B cell (primary cell): ENCODE measurements at regions not wholly inside any gene's neighbourhood (a gene's known extent, or its start where the extent isn't known, plus 50 kb on each side); places are given as distances from the start of the nearest gene placed in this dataset.

Experiments used
- ATAC-seq: fragments of 200-7000 bp; cut with Tn5 transposase; one replicate; pipeline ENCODE4 v1.10.0; 2021; ENCODE audit warnings: low read depth, mild to moderate bottlenecking, moderate number of reproducible peaks, moderate library complexity
- CTCF ChIA-PET: fragments of 350-600 bp; sonication (Branson Sonifier 250); formaldehyde crosslinking; loops from one replicate; lab custom pipeline; 2021; ENCODE audit warnings: antibody characterized with exemption, inconsistent platforms; lab: Charles Lee
- POLR2A ChIA-PET: fragments of 350-600 bp; sonication (Branson Sonifier 250); formaldehyde crosslinking; loops from one replicate; lab custom pipeline; 2021; ENCODE audit warnings: antibody characterized with exemption; lab: Charles Lee
- DNase-seq: peaks from one replicate; pipeline ENCODE4 v3.0.0; 2013
- H2AFZ ChIP-seq: 2 replicates; pipeline ENCODE4 v1.6.1; 2012; ENCODE audit warnings: mild to moderate bottlenecking, low read depth, low read length; ENCODE audit not compliant: insufficient read depth, poor library complexity, severe bottlenecking
- H3K27ac ChIP-seq, 2 donors: 1 replicate in 1 of 2; 2 replicates in 1 of 2; pipeline ENCODE4 v1.5.1; 2012 to 2013; ENCODE audit warnings: low read length in 2 of 2, mild to moderate bottlenecking in 2 of 2, moderate library complexity in 1 of 2
- H3K27me3 ChIP-seq, 4 experiments: fragments of 200-600 bp in 1 of 4; sonication (generic) in 1 of 4; replicated peaks in 1 of 4; 1 replicate in 2 of 4; 2 replicates in 2 of 4; pipeline versions ENCODE4 v1.6.1 to v1.7.0; 2013 to 2016; ENCODE audit warnings: low read length in 3 of 4, mild to moderate bottlenecking in 2 of 4, mixed read lengths in 1 of 4, moderate library complexity in 1 of 4; ENCODE audit not compliant: insufficient read depth in 4 of 4, control insufficient read depth in 3 of 4; ENCODE audit errors: control extremely low read depth in 1 of 4
- H3K36me3 ChIP-seq, 2 experiments: replicated peaks in 1 of 2; 1 replicate in 1 of 2; 2 replicates in 1 of 2; pipeline versions ENCODE4 v1.6.1 to v1.7.1; 2013; ENCODE audit warnings: low read length in 1 of 2; ENCODE audit not compliant: insufficient read depth in 2 of 2, control insufficient read depth in 1 of 2; ENCODE audit errors: control extremely low read depth in 1 of 2, extremely low read depth in 1 of 2
- H3K4me1 ChIP-seq, 2 donors: fragments of 200-600 bp in 1 of 2; sonication (generic) in 1 of 2; 1 replicate in 1 of 2; 2 replicates in 1 of 2; pipeline versions ENCODE4 v1.5.1 to v1.6.1; 2013 to 2017; ENCODE audit warnings: low read length in 2 of 2; ENCODE audit not compliant: control insufficient read depth in 2 of 2, insufficient read depth in 2 of 2
- H3K4me2 ChIP-seq: replicated peaks from 2 replicates; pipeline ENCODE3; 2012; ENCODE audit warnings: mild to moderate bottlenecking, low read depth, low read length; ENCODE audit not compliant: poor library complexity, severe bottlenecking
- H3K4me3 ChIP-seq, 5 experiments: fragments of 200-600 bp in 1 of 5; sonication (generic) in 1 of 5; 1 replicate in 3 of 5; 2 replicates in 2 of 5; pipeline versions ENCODE4 v1.5.1 to v1.7.0; 2011 to 2016; ENCODE audit warnings: low read length in 4 of 5, mild to moderate bottlenecking in 4 of 5, low read depth in 2 of 5, control low read depth in 1 of 5, moderate library complexity in 1 of 5; ENCODE audit not compliant: insufficient read depth in 1 of 5; ENCODE audit errors: control extremely low read depth in 1 of 5, extremely low read depth in 1 of 5
- H3K79me2 ChIP-seq: fragments of 200-600 bp; sonication (generic); one replicate; pipeline ENCODE4 v1.6.0; 2016; ENCODE audit warnings: low read length; ENCODE audit not compliant: control insufficient read depth, insufficient read depth
- H3K9ac ChIP-seq: fragments of 200-600 bp; sonication (generic); 2 replicates; pipeline ENCODE4 v1.6.1; 2017; ENCODE audit warnings: mild to moderate bottlenecking, low read length, moderate library complexity
- H3K9me3 ChIP-seq, 3 donors: one replicate each; pipeline versions ENCODE4 v1.6.1 to v1.7.1; 2013; ENCODE audit warnings: low read length in 2 of 3; ENCODE audit not compliant: control insufficient read depth in 2 of 3, insufficient read depth in 1 of 3; ENCODE audit errors: control extremely low read depth in 1 of 3
- H4K20me1 ChIP-seq: 2 replicates; pipeline ENCODE4 v1.6.0; 2012; ENCODE audit warnings: mild to moderate bottlenecking, low read length; ENCODE audit not compliant: insufficient read depth, control insufficient read depth, poor library complexity, severe bottlenecking
- H3K27ac Mint-ChIP-seq: one replicate; pipeline ENCODE4 v1.8.0; 2021; ENCODE audit warnings: mixed read lengths
- H3K27me3 Mint-ChIP-seq: one replicate; pipeline ENCODE4 v1.8.0; 2021; ENCODE audit warnings: mixed read lengths
- H3K4me1 Mint-ChIP-seq: one replicate; pipeline ENCODE4 v1.8.0; 2021; ENCODE audit warnings: mixed read lengths
- H3K4me3 Mint-ChIP-seq: one replicate; pipeline ENCODE4 v1.8.0; 2021; ENCODE audit warnings: mixed read lengths
- H3K9me3 Mint-ChIP-seq: one replicate; pipeline ENCODE4 v1.8.0; 2022; ENCODE audit warnings: mixed read lengths; ENCODE audit not compliant: insufficient read depth
- EZH2 ChIP-seq: IDR thresholded peaks from 2 replicates; pipeline ENCODE4 v1.6.1; 2012; ENCODE audit warnings: borderline replicate concordance, low read depth, mild to moderate bottlenecking, moderate library complexity, low read length; ENCODE audit not compliant: insufficient read depth, poor library complexity, severe bottlenecking
- whole genome bisulfite sequencing: methylation state at CpG from one replicate; pipeline ENCODE4 v1.1.5; 2013; ENCODE audit warnings: missing lambda C conversion rate; ENCODE audit not compliant: insufficient coverage; 5-methylcytosine and 5-hydroxymethylcytosine counted together
- intact Hi-C: fragments of 100-400 bp; cut with micrococcal nuclease; formaldehyde crosslinking; loops from one replicate; pipeline ENCODE4 v1.10.0; 2022
- TF ChIP-seq, protein P1 (sequence below): fragments of 200-600 bp; IDR thresholded peaks from one replicate; pipeline ENCODE4 v1.8.0; 2022; ENCODE audit warnings: antibody characterized with exemption, mild to moderate bottlenecking

DNA sequence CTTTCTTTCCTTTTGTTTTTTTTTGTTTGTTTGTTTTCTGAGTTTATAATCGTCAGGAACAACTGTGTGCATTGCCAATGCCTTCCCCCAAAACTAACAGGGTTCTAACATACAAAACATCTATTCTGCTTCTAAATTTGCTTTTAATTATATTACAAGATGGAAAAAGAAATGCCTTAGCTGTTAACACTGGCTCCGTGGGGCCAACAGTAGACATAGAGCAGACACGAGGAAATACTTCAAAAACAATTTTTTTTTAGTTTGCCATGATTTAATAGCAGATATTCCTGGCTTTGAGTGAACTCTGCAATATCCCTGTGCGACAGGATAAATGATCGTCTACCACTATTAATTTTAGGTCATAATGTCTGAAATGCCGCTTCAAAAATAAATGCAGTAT is 153.3 kb upstream of the HNRNPA3 start:
- Mint-ChIP-seq H3K27ac (no peak overlapping the region), H3K9me3 (no peaks in the 10 kb centered on the region), H3K4me3 (no peak overlapping the region), H3K4me1 (no peaks in the 10 kb centered on the region), H3K27me3 (peaks cover 9% of the 10 kb centered on the region)
- peaks cover 0 to 3% (median 0%) of the 10 kb centered on the region in 4 experiments for H3K27me3 ChIP-seq
- H3K9me3 ChIP-seq = no peaks in the 10 kb centered on the region
- H3K27ac ChIP-seq = no peak overlapping the region
- TF ChIP-seq EZH2 = no peak
- TF ChIP-seq, protein P1, sequence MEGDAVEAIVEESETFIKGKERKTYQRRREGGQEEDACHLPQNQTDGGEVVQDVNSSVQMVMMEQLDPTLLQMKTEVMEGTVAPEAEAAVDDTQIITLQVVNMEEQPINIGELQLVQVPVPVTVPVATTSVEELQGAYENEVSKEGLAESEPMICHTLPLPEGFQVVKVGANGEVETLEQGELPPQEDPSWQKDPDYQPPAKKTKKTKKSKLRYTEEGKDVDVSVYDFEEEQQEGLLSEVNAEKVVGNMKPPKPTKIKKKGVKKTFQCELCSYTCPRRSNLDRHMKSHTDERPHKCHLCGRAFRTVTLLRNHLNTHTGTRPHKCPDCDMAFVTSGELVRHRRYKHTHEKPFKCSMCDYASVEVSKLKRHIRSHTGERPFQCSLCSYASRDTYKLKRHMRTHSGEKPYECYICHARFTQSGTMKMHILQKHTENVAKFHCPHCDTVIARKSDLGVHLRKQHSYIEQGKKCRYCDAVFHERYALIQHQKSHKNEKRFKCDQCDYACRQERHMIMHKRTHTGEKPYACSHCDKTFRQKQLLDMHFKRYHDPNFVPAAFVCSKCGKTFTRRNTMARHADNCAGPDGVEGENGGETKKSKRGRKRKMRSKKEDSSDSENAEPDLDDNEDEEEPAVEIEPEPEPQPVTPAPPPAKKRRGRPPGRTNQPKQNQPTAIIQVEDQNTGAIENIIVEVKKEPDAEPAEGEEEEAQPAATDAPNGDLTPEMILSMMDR = no peak
- H3K4me2 ChIP-seq = no peak overlapping the region
- no peaks in the 10 kb centered on the region for H3K4me1 ChIP-seq
- no peak overlapping the region for H2AFZ ChIP-seq
- H3K79me2 ChIP-seq = no peaks in the 10 kb centered on the region
- H4K20me1 ChIP-seq = no peaks in the 10 kb centered on the region
- intact Hi-C loops = no loop called here
- no peaks in the 10 kb centered on the region for H3K36me3 ChIP-seq
- ChIA-PET POLR2A (no interaction called here), CTCF (interaction anchor here (0.6 kb wide), 1 partner anchor 222 kb away, joined by 3 read pairs; no protein-coding TSS in a partner anchor)
- no peak overlapping the region for H3K4me3 ChIP-seq
- no CpG with 5 or more reads among the region's 6 CpGs for WGBS
- DNase-seq (no peak), ATAC-seq (no peak)
- no peak overlapping the region for H3K9ac ChIP-seq

DNA sequence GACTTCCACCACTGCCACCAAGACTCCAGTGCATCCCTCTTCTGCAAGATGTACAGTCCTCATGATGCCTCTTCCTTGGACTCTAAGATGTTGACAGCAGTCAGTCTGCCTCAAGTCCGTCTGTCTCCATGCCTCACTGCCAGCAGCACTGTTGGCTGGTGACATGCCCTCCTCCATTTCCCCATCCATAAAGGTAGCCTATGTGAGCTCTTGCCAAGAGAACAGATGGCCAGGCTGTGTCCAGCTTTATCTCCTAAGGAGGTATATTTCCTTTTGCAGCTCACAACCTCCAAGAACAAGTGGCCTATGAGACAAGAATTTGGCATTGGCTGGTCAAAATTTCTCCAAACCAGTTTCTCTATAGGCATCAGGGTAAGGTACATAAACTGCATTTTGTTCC is 149.3 kb upstream of the HNRNPA3 start:
- Histone ChIP-seq H3K4me2 (no peak overlapping the region), H2AFZ (no peak overlapping the region), H3K27me3 (peaks cover 0 to 3% (median 0%) of the 10 kb centered on the region in 4 experiments), H4K20me1 (no peaks in the 10 kb centered on the region), H3K4me3 (no peak overlapping the region), H3K36me3 (no peaks in the 10 kb centered on the region), H3K79me2 (no peaks in the 10 kb centered on the region), H3K4me1 (no peaks in the 10 kb centered on the region), H3K9ac (no peak overlapping the region), H3K9me3 (no peaks in the 10 kb centered on the region), H3K27ac (no peak overlapping the region)
- Mint-ChIP-seq H3K9me3 (no peaks in the 10 kb centered on the region), H3K4me3 (no peak overlapping the region), H3K4me1 (no peaks in the 10 kb centered on the region), H3K27ac (no peak overlapping the region), H3K27me3 (peaks cover 15% of the 10 kb centered on the region)
- 100% methylated on average over 1 of the region's 1 CpG for WGBS
- intact Hi-C loops = no loop called here
- DNase-seq = no peak
- ChIA-PET POLR2A (no interaction called here), CTCF (no interaction called here)
- ATAC-seq = no peak
- TF ChIP-seq EZH2 = no peak
- TF ChIP-seq, protein P1 = no peak
